GM12878 (cell line): ENCODE measurements at regions not wholly inside any gene's neighbourhood (a gene's known extent, or its start where the extent isn't known, plus 50 kb on each side); places are given as distances from the start of the nearest gene placed in this dataset.

Source experiments
- ATAC-seq: fragments of 200-7000 bp; cut with Tn5 transposase; 3 replicates; pipeline ENCODE4 v1.9.1; 2020; ENCODE audit warnings: mild to moderate bottlenecking, moderate library complexity
- BruUV-seq: library from RNA; stranded (reverse); fragments of 400-500 nt; replicated peaks from 2 replicates; lab custom pipeline; 2021; lab: Mats Ljungman, UMichigan
- CTCF ChIA-PET: fragments of 300-600 bp; sonication (Branson Sonifier 250); formaldehyde crosslinking; extraction: SDS; loops from one replicate; lab custom pipeline; 2021; ENCODE audit warnings: inconsistent platforms; lab: Yijun Ruan, JAX
- POLR2A ChIA-PET: fragments of 350-600 bp; formaldehyde crosslinking; extraction: SDS; loops from one replicate; lab custom pipeline; 2021; ENCODE audit warnings: inconsistent platforms; lab: Charles Lee
- RAD21 ChIA-PET: fragments of 300-600 bp; sonication (Branson Sonifier 250); formaldehyde crosslinking; loops from one replicate; lab custom pipeline; 2023; ENCODE audit warnings: antibody characterized with exemption; ENCODE audit not compliant: unreplicated experiment; lab: Charles Lee
- SMC1A ChIA-PET: fragments of 300-600 bp; sonication (Branson Sonifier 250); formaldehyde crosslinking; loops from one replicate; lab custom pipeline; 2023; ENCODE audit not compliant: unreplicated experiment, uncharacterized antibody; lab: Charles Lee
- DNase-seq: peaks from one replicate; pipeline ENCODE4 v3.0.0-alpha.2; 2011; ENCODE audit warnings: low read depth, low spot score
- FAIRE-seq: peaks from 3 replicates; lab custom pipeline; 2011; peaks lifted over from hg19 to GRCh38; lab: Jason Lieb, UNC
- H2AFZ ChIP-seq: 2 replicates; pipeline ENCODE4 v1.6.0; 2011; ENCODE audit warnings: low read depth, low read length, control low read depth; ENCODE audit not compliant: control insufficient read depth
- H3K27ac ChIP-seq: 2 replicates; pipeline ENCODE4 v1.5.1; 2011; ENCODE audit warnings: control low read depth; ENCODE audit not compliant: control insufficient read depth, insufficient read depth
- H3K27me3 ChIP-seq, 2 experiments: replicated peaks in 1 of 2; 2 replicates each; pipeline versions ENCODE4 v1.6.0 to v1.6.1; 2011; ENCODE audit warnings: low read length in 1 of 2; ENCODE audit not compliant: control insufficient read depth in 2 of 2, insufficient read depth in 2 of 2
- H3K36me3 ChIP-seq, 2 experiments: 2 replicates each; pipeline ENCODE4 v1.5.1; 2011; ENCODE audit warnings: low read length in 1 of 2; ENCODE audit not compliant: control insufficient read depth in 2 of 2, insufficient read depth in 2 of 2
- H3K4me1 ChIP-seq: 2 replicates; pipeline ENCODE4 v1.6.1; 2011; ENCODE audit warnings: mild to moderate bottlenecking, low read length, moderate library complexity, mixed read lengths; ENCODE audit not compliant: control insufficient read depth, insufficient read depth
- H3K4me2 ChIP-seq: 2 replicates; pipeline ENCODE4 v1.6.0; 2011; ENCODE audit warnings: control low read depth; ENCODE audit not compliant: control insufficient read depth, insufficient read depth
- H3K4me3 ChIP-seq: fragments of 200-600 bp; sonication (generic); 2 replicates; pipeline ENCODE4 v1.5.1; 2016
- H3K79me2 ChIP-seq: 2 replicates; pipeline ENCODE4 v1.6.0; 2011; ENCODE audit warnings: low read length; ENCODE audit not compliant: control insufficient read depth, insufficient read depth
- H3K9ac ChIP-seq: 2 replicates; pipeline ENCODE4 v1.8.0; 2011; ENCODE audit warnings: low read length, control low read depth, mixed read lengths; ENCODE audit not compliant: control insufficient read depth, insufficient read depth
- H3K9me3 ChIP-seq: replicated peaks from 3 replicates; pipeline ENCODE4 v1.5.1; 2011; ENCODE audit warnings: mild to moderate bottlenecking, low read length; ENCODE audit not compliant: control insufficient read depth, insufficient read depth
- H4K20me1 ChIP-seq: 2 replicates; pipeline ENCODE4 v1.6.0; 2011; ENCODE audit not compliant: control insufficient read depth, insufficient read depth
- CBFB ChIP-seq: IDR thresholded peaks from 2 replicates; pipeline ENCODE4 v1.6.1; 2016; ENCODE audit warnings: antibody characterized with exemption, low read depth
- CEBPB ChIP-seq, 2 experiments: fragments of 150-350 bp in 1 of 2; IDR thresholded peaks; 2 replicates each; pipeline ENCODE4 v1.6.1; 2012 to 2014; ENCODE audit warnings: low read depth in 2 of 2, low read length in 2 of 2, borderline replicate concordance in 1 of 2, inconsistent platforms in 1 of 2
- CHD1 ChIP-seq: IDR thresholded peaks from 2 replicates; pipeline ENCODE4 v1.6.1; 2012; ENCODE audit warnings: low read depth, low read length, improper control_type of control experiment
- E4F1 ChIP-seq: fragments of 450-650 bp; IDR thresholded peaks from 2 replicates; pipeline ENCODE4 v1.6.1; 2018; ENCODE audit warnings: borderline replicate concordance, mild to moderate bottlenecking; ENCODE audit not compliant: partially characterized antibody
- MXI1 ChIP-seq: fragments of 150-350 bp; IDR thresholded peaks from 2 replicates; pipeline ENCODE4 v1.6.1; 2011; ENCODE audit warnings: low read depth, mild to moderate bottlenecking, inconsistent platforms, low read length, improper control_type of control experiment
- NFYB ChIP-seq: IDR thresholded peaks from 2 replicates; pipeline ENCODE4 v1.6.1; 2011; ENCODE audit warnings: low read depth, mild to moderate bottlenecking, low read length, improper control_type of control experiment, moderate library complexity; ENCODE audit not compliant: insufficient read depth
- POU2F2 ChIP-seq: IDR thresholded peaks from 3 replicates; pipeline ENCODE4 v1.6.1; 2011; ENCODE audit warnings: low read depth, mild to moderate bottlenecking, low read length, borderline replicate concordance
- RELA ChIP-seq: fragments of 450-650 bp; IDR thresholded peaks from 2 replicates; pipeline ENCODE4 v1.8.0; 2014; ENCODE audit warnings: borderline replicate concordance; ENCODE audit not compliant: partially characterized antibody
- SIX5 ChIP-seq: IDR thresholded peaks from 2 replicates; pipeline ENCODE4 v1.6.1; 2011; ENCODE audit warnings: mild to moderate bottlenecking, low read depth, low read length, moderate library complexity; ENCODE audit not compliant: severe bottlenecking
- SP1 ChIP-seq: IDR thresholded peaks from one replicate; pipeline ENCODE4 v1.6.1; 2011; ENCODE audit warnings: low read depth, low read length
- SUPT20H ChIP-seq: IDR thresholded peaks from 2 replicates; pipeline ENCODE4 v1.6.1; 2011; ENCODE audit warnings: low read depth, mild to moderate bottlenecking, low read length, moderate library complexity, borderline replicate concordance; ENCODE audit not compliant: control insufficient read depth
- TAF1 ChIP-seq: IDR thresholded peaks from 2 replicates; pipeline ENCODE4 v1.6.1; 2011; ENCODE audit warnings: mild to moderate bottlenecking, low read depth, low read length, borderline replicate concordance
- WGBS: methylation state at CpG from one replicate; pipeline ENCODE4 v1.1.6; 2016; ENCODE audit warnings: low lambda C conversion rate; ENCODE audit not compliant: insufficient replicate concordance, insufficient coverage; ENCODE audit errors: missing lambda C conversion rate; 5-methylcytosine and 5-hydroxymethylcytosine counted together
- in situ Hi-C: fragments of 300-500 bp; cut with MboI; formaldehyde crosslinking; loops from 9 replicates; pipeline ENCODE4 v1.14.3; 2018; ENCODE audit warnings: mixed read lengths
- intact Hi-C: fragments of 100-400 bp; cut with micrococcal nuclease; formaldehyde crosslinking; loops from one replicate; pipeline ENCODE4 v1.14.2; 2022; ENCODE audit not compliant: unreplicated experiment

- ATAC-seq (no peak), FAIRE-seq (no peak), DNase-seq (no peak)
- H3K27me3 ChIP-seq: no peaks in the 10 kb centered on the region
- H3K27ac ChIP-seq: no peak overlapping the region
- RAD21 ChIA-PET: no interaction called here
- TF ChIP-seq SP1 (no peak), CHD1 (no peak), NFYB (no peak), E4F1 (no peak), MXI1 (no peak), POU2F2 (no peak), RELA (no peak), TAF1 (no peak), SIX5 (no peak), CEBPB (IDR thresholded peaks at IDR 0.05; ENCODE audit: borderline replicate concordance in 1 of 2, low read depth in 2 of 2, low read length in 2 of 2) (no peak), CBFB (no peak), SUPT20H (no peak)
- TF ChIP-seq, all 136 proteins: peak for 0
- in situ Hi-C loops (no loop called here), intact Hi-C loops (no loop called here)
- BruUV-seq: no TSS peak
- Histone ChIP-seq H3K4me3 (no peak overlapping the region), H3K79me2 (no peaks in the 10 kb centered on the region), H4K20me1 (no peaks in the 10 kb centered on the region), H3K9ac (no peak overlapping the region), H3K4me2 (no peak overlapping the region), H3K4me1 (no peaks in the 10 kb centered on the region), H3K9me3 (no peaks in the 10 kb centered on the region; the same call in 2 of the 3 replicates), H2AFZ (no peak overlapping the region), H3K36me3 (no peaks in the 10 kb centered on the region)
- WGBS: 0% methylated on average over 1 of the region's 1 CpG
- POLR2A ChIA-PET: no interaction called here
- CTCF ChIA-PET: no interaction called here
- SMC1A ChIA-PET: no interaction called here
These were observed 231.9 kb downstream of the CHIC2 start for GRCh38 chr4:53832549-53832948.
